ENCODE measurements at regions not wholly inside any gene's neighbourhood (a gene's known extent, or its start where the extent isn't known, plus 50 kb on each side); places are given as distances from the start of the nearest gene placed in this dataset.

GRCh38 chr18:51486735-51487366, 289.4 kb upstream of the MEX3C start:
- no peaks in the 10 kb centered on the region for H3K4me1 ChIP-seq (ENCODE audit: control insufficient read depth in 1 of 2, low read depth in 2 of 2)
- no peak overlapping the region for H3K27ac ChIP-seq
- ATAC-seq (ENCODE audit: insufficient number of reproducible peaks, low FRiP score, low read depth) (no peak), DNase-seq (ENCODE audit: low spot score) (no peak)
- H3K4me3 ChIP-seq, result no peak overlapping the region
- no peaks in the 10 kb centered on the region for H3K27me3 ChIP-seq (replicated peaks; ENCODE audit: insufficient read depth)
- H3K36me3 ChIP-seq, result no peaks in the 10 kb centered on the region
- TF ChIP-seq CTCF (IDR thresholded peaks at IDR 0.05), result no peak
- H3K9me3 ChIP-seq, result no peaks in the 10 kb centered on the region

GRCh38 chr18:51490417-51490816, 292.9 kb upstream of the MEX3C start:
- Histone ChIP-seq H3K36me3 (no peaks in the 10 kb centered on the region), H3K9me3 (no peaks in the 10 kb centered on the region), H3K27ac (no peak overlapping the region), H3K4me1 (ENCODE audit: control insufficient read depth in 1 of 2, low read depth in 2 of 2) (no peaks in the 10 kb centered on the region), H3K4me3 (no peak overlapping the region), H3K27me3 (replicated peaks; ENCODE audit: insufficient read depth) (no peaks in the 10 kb centered on the region)
- DNase-seq (ENCODE audit: low spot score) (no peak), ATAC-seq (ENCODE audit: insufficient number of reproducible peaks, low FRiP score, low read depth) (no peak)
- no peak for TF ChIP-seq CTCF (IDR thresholded peaks at IDR 0.05)

GRCh38 chr18:51490860-51491259, 293.4 kb upstream of the MEX3C start:
- no peak overlapping the region for H3K4me3 ChIP-seq
- DNase-seq (ENCODE audit: low spot score) (no peak), ATAC-seq (ENCODE audit: insufficient number of reproducible peaks, low FRiP score, low read depth) (no peak)
- H3K9me3 ChIP-seq, result no peaks in the 10 kb centered on the region
- H3K27me3 ChIP-seq (replicated peaks; ENCODE audit: insufficient read depth), result no peaks in the 10 kb centered on the region
- no peaks in the 10 kb centered on the region for H3K4me1 ChIP-seq (ENCODE audit: control insufficient read depth in 1 of 2, low read depth in 2 of 2)
- no peaks in the 10 kb centered on the region for H3K36me3 ChIP-seq
- TF ChIP-seq CTCF (IDR thresholded peaks at IDR 0.05), result no peak
- no peak overlapping the region for H3K27ac ChIP-seq

GRCh38 chr18:51491678-51492372, 294.3 kb upstream of the MEX3C start:
- Histone ChIP-seq H3K27ac (no peak overlapping the region), H3K36me3 (no peaks in the 10 kb centered on the region), H3K9me3 (no peaks in the 10 kb centered on the region), H3K4me3 (no peak overlapping the region), H3K27me3 (replicated peaks; ENCODE audit: insufficient read depth) (no peaks in the 10 kb centered on the region), H3K4me1 (ENCODE audit: control insufficient read depth in 1 of 2, low read depth in 2 of 2) (no peaks in the 10 kb centered on the region)
- ATAC-seq (ENCODE audit: insufficient number of reproducible peaks, low FRiP score, low read depth), result no peak
- DNase-seq (ENCODE audit: low spot score), result no peak
- no peak for TF ChIP-seq CTCF (IDR thresholded peaks at IDR 0.05)

GRCh38 chr18:51498085-51498855, 300.8 kb upstream of the MEX3C start:
- no peak for TF ChIP-seq CTCF (IDR thresholded peaks at IDR 0.05)

More at GRCh38 chr18:51498085-51498855, 300.8 kb upstream of the MEX3C start:
- DNase-seq (ENCODE audit: low spot score) (no peak), ATAC-seq (ENCODE audit: insufficient number of reproducible peaks, low FRiP score, low read depth) (no peak)
- Histone ChIP-seq H3K27ac (no peak overlapping the region), H3K36me3 (no peaks in the 10 kb centered on the region), H3K27me3 (replicated peaks; ENCODE audit: insufficient read depth) (no peaks in the 10 kb centered on the region), H3K9me3 (no peaks in the 10 kb centered on the region), H3K4me3 (no peak overlapping the region), H3K4me1 (ENCODE audit: control insufficient read depth in 1 of 2, low read depth in 2 of 2) (no peaks in the 10 kb centered on the region)

All from thoracic aorta (tissue), 2 donors.